SHP77 treated with DMSO at 0.1 percent for 48 hours (cell line): ENCODE measurements at regions not wholly inside any gene's neighbourhood (a gene's known extent, or its start where the extent isn't known, plus 50 kb on each side); places are given as distances from the start of the nearest gene placed in this dataset.

Source experiments
- DNase-seq: peaks from one replicate; lab custom pipeline; 2025; lab: John Stamatoyannopoulos, UW

DNA sequence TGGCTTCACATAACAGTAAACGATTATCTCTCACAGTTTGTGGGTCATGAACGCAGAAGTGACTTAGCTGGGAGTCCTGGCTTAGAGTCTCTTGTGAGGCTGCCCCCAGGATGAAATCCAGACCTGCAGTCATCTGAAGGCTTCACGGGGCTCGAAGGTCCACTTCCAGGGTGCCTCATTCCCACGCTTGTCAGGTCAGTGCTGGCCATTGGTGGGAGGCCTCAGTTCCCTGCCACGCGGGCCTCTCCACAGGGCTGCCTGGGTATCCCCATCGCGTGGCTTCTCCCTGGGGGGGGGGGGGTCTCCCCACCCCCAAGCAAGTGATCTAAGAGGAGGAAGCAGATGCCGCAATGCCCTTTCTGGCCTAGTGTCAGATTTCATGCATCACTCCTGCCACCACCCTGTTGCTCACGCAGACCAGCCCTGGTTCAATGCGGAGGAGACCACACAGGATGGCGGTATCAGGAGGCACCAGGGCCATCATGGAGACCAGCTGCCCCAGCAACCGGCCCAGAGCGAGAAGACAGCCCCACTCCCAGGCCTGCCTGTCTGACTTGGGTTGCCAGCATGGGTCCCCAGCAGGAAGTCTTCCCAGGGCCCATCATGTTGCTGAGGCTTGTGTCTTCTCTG lies 77.3 kb upstream of the CDH5 start:
- no peak for DNase-seq

DNA sequence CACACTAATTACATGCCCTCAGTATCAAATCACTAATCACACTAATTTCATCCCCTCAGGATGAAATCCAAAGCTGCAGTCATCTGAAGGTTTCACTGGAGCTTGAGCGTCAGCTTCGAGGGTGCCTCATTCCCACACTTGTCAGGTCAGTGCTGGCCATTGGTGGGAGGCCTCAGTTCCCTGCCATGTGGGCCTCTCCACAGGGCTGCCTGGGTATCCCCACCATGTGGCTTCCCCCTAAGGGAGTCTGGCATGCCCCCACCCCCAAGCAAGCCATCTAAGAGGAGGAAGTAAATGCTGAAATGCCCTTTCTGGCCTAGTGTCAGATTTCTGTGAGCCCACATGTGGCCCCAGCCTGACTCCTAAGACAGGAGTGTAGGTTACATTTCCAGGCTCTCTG lies 78.6 kb upstream of the CDH5 start:
- DNase-seq, result no peak

DNA sequence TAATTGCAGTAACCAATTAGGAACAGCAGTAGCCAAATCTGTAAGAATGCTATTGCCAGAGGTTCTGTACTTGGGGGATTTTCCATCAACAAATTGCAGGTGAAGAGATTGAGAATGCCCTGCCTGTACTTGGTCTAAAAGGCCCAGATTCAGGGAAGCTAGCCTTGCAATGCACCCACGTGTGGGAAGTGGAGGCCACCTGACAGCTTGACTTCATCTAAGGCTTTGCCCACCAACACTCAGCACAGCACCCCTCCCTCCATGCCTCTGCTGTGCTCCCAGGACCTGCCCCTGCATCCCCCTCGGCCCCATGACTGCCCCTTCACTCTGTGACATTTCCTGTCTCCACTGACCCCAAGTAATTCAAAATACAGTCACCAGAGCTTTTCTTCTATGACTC lies 79.1 kb upstream of the CDH5 start:
- no peak for DNase-seq

DNA sequence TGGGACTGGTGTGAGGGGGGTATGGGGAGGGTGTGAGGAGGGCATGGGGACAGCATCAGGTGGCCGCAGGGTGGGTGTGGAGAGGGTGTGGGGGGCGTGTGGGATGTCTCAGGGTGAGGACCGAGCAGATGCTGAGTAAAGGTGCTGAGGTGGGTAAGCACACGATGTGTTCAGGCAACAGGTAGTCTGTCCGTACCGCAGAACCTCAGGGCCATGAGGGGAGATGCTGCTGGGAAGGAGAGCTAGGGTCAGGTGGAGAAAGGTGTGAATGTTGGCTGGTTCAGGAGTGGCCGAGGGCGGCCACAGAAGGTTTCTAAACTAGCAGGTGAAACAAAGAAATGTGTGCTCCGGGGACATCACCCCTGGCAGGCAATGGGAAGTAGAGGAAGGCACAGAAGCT lies 80.0 kb upstream of the CDH5 start:
- no peak for DNase-seq

DNA sequence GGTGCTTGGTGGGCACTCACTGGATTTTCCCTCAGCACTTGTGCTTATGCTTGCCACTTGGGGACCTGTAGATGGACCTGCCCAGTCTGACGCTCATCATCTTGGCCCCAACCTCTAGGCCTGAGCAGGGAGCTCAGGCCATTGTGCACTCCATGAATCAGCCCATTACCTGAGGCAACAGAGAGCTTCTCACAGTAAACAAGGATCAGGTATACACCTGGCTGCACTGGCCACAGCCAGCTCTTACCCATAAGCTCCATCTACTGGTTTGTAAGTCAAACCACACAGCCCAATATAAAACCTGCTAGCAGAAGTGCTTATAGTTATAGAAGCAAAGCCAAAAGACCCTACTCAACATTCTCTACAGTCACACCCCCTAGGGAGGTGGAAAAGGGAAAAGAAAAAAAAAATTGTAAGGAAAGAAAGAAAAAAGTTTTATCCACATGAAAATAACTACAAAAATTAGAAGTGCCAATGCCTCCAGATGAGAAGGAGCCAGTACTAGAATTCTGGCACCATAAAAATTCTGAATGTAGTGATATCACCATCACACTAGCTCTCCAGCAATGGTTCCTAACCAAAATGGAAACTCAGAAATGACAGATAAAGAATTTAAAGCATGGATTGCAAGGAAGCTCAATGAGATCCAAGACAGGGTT lies 87.8 kb upstream of the CDH5 start:
- DNase-seq, result no peak

DNA sequence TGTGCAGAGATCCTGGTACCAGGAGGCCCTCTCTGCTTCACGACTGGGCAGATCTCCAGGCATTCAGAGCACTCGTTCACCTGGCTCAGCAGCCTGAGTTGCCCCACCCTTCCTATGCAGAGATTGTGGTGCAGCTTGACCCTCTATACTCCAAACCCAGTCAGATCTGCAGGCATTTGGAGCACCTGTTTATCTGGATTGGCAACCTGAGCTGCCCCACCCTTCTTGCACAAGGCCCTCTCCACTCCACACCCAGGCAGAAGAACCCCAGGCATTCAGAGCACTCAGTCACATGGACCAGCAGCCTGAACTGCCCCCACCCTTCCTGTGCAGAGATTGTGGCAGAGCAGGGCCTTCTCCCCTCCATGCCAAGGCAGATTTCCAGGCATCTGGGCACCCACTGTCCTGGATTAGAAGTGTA lies 88.4 kb upstream of the CDH5 start:
- no peak for DNase-seq

DNA sequence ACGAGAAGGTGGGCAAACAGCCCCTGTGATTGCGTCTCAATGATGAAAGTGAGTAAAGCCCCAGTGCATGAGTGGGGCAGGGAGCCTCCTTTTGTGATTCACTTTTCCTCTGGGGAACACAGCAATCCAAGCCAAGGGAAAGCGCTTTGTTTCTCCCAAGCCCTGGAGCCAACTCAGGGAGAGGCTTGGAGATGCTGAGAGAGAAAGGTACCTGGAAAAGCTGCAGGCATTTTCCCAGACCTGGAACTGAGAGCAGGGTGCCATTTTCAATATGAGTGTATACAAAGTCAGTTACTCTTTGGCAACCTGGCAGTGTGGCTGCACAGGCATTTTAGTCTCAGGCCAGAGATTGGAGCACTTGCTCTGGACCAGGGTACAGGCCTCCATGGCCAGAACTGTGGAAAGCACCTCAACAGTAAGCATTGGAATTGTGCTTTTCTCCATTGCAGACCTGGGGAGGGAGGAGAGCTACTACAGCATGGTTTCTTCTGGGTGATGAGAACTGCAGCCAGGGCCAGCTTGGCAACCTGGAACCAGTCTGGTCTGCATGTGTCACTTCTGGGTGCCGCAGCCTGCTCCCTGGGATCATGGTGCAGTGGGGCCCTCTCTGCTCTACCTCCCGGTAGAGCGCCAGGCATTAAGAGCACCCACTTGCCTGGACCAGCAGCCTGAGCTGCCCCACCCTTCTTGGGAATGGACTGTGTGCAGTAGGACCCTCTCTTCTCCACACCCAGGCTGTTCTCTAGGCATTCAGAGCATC lies 89.0 kb upstream of the CDH5 start:
- DNase-seq, result no peak

DNA sequence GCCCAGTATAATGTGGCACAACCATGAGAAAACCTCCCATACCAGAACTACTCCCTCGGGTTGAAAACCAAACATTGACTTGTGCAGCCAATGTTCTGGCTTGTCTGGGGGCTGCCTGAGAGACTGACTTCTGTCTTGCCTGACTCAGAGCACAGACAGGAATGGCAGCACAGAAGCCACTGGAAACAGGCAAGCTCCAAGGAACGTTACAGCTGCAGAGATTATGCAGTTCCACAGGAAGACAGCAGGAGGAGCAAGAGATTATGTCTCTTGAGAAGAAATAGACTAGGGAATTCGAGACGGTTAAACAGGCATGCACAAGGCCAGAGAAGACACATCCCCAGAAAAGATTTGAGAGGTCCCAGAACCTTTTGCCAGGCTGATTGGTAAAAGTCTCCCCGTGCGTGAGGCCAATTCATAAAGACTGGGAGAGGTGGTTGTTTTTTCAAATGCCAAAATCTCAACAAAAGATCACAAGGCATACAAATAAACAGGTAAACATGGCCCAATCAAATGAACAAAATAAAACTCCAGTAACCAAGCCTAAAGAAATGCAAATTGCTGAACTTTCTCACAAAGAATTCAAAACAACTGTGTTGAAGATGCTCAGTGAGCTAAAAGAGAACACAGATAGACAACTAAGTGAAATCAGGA lies 90.6 kb upstream of the CDH5 start:
- DNase-seq, result peak; percentile 57

DNA sequence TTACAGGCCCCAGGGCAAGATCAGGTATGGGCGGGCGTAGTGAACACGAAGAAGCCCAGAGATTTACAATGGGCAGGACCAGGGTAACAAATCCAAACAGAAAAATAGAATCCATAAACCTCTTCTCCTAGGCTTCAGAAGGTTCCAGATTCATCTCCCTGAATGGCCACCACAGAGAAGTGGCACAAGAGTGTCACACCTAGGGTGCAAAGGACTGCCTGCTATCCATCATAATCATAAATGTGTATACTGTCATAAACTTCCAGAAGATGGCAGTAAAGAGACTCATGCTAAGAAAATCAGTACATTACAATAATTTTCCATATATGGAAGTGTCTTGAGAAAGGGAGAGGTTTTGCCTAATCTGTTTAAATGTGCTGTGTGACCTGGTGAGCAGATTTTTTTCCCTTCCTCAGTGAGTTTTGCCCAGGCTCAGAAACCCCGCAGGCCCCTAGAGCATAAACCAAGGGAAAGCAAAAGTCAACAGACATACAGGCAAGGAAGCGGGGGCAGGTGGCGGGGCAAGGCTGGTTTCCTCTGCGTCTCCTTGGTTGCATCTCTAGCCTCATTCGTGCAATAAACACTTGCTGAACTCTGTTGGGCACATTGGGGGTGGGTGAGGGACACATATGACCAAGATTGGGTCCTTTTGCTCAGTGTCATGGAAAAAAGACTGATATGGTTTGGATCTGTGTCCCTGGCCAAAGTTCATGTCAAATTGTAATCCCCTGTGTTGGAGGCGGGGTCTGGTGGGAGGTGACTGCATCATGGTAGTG lies 92.0 kb upstream of the CDH5 start:
- no peak for DNase-seq

DNA sequence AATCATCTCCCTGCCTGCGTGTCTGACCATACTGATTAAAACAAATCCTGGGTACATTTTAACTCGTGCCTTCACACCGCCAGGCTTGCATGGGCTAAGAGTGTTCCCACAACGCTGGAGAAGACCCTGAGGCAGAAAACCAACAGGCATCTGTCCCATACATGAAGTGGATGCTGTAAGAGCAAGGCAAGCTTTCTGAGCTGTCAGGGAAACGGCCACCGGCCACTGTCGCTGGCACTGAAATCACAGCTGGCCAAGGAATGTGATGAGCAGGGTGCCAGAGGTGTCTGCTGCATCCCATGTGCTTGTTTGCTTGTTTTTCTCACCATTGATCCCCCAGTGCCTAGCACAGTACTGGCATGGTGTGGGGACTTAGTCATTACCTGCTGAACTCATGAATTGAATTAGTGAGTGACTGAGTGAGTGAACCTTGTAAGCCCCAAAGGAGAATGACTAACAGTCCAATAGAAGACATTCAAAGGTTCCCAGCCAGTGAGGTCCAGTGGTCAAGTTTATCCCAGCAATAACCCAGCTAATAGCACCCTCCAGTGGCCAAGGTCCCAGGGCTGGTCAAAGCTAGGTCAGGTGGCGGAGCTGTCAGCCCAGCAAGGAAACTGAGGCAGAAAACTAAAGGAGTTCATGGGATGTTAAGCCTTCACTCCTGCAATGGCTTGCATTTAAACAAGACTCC lies 92.7 kb upstream of the CDH5 start:
- DNase-seq, result no peak

DNA sequence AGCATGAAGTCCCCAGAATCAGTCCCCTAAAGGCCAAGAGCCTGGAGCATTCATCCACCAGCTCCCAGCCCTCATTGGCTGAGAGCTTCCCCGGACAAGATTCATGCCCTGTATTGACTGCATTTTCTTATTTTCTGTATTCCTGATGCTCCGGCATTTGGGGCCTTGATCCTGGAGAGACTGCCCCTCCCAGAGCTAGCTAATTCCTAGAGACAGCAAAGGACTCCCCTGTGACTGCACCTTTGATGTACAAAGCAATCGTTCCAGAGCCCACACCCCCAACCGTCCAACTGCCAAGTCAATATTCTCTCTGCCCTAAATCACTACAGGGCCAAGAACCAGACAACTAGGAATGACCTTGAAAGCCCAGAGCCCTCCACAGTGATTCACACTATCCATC lies 93.4 kb upstream of the CDH5 start:
- no peak for DNase-seq

DNA sequence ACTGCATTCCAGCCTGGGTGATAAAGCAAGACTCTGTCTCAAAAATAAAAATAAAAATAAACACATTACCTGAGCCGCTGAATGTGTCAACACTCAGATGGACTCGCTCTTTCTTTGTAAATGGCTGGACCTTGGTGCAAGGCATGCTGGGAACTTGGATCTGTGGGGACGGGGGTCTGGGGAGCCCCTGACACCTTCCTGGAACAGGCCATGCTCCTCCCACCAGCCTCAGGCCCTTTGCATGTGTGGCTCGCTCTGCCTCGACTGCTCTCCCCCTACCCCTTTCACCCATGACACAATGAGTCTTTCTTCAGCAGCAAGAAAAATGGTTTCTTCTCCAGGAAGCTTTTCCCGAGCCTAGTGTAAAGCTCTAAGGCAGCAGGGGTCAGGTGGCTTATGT lies 94.0 kb upstream of the CDH5 start:
- no peak for DNase-seq

DNA sequence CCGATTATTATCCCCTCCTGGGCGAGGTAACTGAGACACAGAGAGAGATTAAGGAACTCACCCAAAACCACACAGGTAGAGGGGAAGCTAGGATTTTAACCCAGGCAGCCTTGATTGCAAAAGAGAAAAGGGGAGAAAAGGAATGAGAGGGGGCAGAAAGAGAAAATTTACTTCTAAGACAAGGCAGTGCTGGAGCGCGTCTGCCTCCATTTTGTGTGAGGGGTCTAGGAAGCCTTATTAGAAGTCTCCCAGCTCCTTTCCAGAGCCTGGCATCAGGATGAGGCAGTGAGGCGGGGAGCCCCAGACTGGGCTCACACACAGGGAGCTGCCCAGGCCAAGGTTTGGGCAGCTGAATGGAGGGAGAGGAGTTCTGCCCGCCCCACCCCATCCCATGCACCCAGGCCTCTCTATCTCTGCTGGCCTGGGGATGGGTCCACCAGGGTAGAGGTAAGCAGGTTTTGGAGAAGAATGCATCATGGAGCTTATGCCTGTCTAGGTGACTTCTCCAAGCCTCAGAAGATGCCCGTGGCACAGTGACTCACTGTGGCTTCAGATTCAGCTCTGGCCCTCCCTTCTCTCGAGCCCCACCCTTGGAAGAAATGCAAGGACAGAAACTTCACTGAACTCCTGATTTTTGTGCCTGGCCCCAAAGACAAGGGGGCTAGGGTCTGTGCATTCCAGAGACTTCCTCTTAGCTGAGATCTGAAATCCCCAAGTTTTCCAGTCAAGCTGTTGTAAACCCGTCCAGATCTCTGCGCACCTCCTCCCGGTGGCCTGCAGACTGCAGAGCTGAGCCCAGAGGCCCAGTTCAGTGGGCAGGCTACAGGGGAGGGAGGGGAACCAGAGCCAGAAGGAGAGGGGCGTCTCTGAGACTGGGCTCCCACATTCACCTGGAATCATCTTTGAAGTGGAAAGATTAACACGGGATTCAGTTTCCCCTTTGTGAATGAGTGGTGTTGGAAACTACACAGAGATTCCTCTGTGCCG lies 95.1 kb upstream of the CDH5 start:
- DNase-seq, result no peak

DNA sequence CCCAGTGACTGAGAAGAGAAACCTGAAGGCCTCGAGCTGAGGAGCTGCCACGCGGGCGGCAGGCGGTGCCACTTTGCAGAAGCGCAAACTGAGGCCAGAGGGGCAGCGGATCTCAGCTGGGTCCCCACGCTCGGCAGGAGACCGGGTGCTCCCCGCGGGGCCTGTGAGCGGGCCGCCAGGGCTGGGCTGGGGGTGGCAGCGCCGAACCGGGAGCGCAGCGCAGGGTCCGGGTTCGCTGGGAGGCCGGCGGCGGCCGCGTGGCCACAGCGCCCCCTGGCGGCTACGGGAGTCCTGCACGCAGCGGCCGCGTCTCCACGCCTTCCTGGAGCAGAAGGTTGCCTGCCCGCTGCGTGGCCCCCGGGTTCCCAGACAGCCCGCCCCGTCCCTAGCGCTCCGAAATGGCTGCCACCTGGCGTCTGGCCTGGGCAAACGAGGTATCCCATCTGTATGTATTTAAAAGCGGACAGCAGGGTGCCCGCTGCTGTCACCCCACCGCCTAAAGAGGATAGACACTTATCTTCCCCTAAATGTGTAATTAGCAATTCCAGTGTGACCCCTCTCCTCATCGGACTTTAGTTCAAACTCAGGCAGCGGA lies 96.1 kb upstream of the CDH5 start:
- peak; percentile 14 for DNase-seq

DNA sequence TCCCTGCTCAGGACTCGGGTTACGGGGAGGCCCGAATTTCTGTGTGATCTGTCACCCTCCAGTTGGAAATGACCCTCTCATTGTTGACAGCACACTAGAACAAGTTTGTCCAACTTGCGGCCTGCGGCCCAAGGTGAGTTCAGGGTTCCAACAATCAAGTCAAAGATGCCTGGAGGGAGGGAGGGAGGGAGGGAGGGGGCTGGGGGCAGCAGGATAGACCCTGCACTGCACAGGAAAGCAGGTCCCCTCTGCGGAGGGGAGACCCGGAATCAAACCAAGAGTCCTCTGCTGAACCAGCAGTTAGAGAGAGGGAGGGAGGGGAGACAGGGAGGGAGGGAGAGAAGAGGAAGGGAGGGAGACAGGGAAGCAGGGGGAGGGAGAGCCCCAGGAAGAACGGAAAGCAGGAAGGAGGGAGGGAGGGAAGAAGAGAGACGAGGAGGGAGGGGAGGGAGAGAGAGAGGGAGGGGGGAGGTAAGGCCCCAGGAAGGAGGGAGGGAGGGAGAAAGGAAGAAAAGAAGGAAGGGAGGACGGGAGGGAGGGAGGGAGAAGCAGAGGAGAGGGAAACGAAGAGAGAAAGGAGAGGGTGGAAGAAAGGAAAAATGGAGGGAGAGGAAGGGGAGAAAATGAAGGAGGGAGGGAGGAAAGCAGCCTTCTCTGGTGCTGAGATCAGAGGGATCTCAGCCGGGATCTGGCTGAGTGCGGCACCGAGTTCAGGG lies 96.7 kb upstream of the CDH5 start:
- DNase-seq, result no peak

DNA sequence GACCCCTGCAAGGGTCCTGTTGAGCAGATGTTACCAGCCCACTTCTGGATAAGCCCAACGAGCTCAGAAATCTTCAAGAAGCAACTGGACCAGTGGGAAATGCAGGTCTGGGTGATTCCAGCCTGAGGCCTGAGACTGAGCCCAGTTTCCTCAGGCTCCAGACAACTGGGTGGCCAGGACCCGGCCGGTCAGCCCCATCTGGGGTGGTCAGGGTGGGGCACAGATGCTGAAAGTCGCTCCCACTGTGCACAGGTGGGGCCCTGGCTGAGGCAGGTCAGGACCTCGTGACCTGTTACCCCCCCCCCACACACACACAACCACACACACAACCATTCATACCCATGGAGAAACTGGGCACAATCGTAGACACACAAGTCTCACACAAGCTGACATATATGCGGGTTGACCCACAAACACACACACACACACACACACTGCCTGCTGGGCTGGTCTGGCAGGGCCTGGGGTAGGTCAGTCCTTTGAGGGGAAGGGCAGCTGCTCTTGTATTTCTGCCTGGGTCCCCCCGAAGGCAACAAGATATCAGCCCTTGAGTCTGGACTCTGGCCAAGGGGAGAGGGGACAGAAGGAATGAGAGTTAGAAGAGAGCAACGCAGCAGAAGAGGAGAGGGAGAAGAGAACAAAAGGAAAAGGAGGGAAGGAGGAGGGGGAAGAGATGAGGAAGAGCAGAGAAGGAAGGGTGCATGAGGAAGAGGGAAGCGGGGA lies 99.0 kb upstream of the CDH5 start:
- DNase-seq, result no peak

DNA sequence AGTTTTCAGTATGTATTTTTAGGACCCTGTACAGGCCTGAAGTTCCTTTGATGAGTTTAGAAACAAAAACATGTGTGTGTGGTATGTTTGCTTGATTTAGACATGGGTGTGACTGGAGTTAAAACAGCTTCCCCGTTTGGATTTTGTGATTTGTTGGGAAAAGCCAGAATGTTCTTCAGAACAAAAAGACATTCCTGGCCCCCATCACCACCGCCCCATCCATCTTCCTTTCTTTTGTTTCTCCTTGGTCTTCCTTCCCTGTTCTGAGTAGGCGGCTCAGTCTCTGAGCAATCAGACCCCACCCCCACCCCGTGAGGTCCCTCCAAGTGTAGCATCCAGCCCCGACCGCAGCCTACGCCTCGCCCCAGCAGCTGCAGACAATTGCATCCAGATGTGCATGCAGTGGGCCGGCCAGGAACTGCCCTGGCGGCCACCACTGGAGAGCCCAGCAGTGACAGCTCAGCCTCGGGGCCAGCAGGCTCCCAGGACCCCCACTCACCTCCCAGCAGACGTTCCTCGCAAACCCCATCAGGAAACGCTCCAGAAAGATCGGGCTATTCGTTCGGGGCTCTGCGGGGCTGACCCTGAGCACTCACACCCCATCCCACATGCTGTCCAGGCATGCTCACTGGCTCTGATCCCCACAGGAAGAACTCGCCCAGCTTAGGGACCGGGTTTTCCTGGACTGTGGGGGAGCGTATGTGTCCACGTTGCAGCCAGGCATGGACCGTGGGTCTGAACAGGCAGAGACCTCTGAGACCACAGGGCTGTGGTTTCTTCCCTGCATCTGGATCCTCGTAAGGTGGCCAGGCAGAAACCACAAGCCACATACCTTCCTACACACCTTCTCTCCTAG lies 99.8 kb upstream of the CDH5 start:
- no peak for DNase-seq
